ENCODE measurements at regions not wholly inside any gene's neighbourhood (a gene's known extent, or its start where the extent isn't known, plus 50 kb on each side); places are given as distances from the start of the nearest gene placed in this dataset.

DNA sequence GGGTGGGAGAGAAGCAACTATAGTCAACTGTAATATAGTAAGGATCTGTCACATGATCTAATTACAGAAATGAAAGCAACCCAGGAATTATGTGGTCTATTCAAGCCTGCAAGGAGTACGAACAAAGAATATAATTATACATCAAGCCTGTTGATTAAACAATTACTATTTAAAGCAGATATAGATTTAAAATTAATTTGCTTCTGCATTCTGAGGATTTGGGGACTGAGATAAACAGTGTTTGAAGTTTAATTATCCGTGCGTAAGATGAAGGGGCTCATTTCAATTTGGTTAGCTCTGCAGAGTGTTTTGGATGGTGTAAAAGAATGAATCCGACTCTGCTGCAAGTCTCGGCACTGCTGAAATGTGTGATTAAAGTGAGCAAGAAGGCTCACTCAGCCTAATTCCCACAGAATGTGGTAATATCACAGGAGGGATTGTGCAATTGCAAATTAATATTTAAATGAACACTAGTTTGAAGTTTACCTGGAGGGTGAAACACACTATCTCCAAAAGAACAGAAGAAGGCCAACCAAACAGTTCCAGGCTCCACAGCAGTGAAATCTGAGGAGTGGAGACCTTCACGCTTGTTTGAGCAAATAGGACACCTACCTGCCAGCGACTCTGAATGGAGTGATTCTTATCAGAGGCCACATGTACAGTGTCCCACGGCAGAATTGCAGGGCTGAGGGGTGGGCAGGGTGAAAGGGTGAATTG lies 420.6 kb upstream of the SLC30A5 start:
- Histone ChIP-seq H3K27ac (no peak overlapping the region), H3K27me3 (no peaks in the 10 kb centered on the region), H3K36me3 (no peaks in the 10 kb centered on the region), H3K4me1 (ENCODE audit: insufficient read depth) (no peaks in the 10 kb centered on the region), H3K9me3 (no peaks in the 10 kb centered on the region), H3K4me3 (no peak overlapping the region)
- intact Hi-C loops (cut with DNase I), result no loop called here
- WGBS, 3 donors, result 25 to 47% (median 39%) methylated on average over 8 of the region's 8 CpGs
- TF ChIP-seq, protein P1, sequence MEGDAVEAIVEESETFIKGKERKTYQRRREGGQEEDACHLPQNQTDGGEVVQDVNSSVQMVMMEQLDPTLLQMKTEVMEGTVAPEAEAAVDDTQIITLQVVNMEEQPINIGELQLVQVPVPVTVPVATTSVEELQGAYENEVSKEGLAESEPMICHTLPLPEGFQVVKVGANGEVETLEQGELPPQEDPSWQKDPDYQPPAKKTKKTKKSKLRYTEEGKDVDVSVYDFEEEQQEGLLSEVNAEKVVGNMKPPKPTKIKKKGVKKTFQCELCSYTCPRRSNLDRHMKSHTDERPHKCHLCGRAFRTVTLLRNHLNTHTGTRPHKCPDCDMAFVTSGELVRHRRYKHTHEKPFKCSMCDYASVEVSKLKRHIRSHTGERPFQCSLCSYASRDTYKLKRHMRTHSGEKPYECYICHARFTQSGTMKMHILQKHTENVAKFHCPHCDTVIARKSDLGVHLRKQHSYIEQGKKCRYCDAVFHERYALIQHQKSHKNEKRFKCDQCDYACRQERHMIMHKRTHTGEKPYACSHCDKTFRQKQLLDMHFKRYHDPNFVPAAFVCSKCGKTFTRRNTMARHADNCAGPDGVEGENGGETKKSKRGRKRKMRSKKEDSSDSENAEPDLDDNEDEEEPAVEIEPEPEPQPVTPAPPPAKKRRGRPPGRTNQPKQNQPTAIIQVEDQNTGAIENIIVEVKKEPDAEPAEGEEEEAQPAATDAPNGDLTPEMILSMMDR (IDR thresholded peaks at IDR 0.05), result no peak
- no peak for TF ChIP-seq POLR2A (IDR thresholded peaks at IDR 0.05)
- no peak for TF ChIP-seq EP300 (IDR thresholded peaks at IDR 0.05)
- DNase-seq, result no peak

DNA sequence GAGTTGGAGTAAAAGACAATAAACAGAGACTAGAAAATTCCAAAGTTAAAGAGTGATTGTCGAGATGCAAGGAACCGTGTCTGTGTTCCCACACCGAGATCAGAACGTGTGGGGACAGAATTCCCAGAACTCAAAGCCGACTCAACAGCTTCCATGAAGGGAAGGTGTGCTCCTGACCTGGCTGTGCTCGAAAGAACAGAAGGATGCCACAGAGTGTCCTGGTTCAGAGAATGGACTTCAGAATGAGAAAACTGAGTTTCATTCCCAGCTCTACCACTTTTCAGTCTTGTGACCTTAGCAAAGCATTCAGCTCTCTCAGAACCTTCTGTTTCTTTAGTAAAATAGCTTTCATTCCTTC lies 420.0 kb upstream of the SLC30A5 start:
- no peak for DNase-seq
- no peaks in the 10 kb centered on the region for H3K4me1 ChIP-seq (ENCODE audit: insufficient read depth)
- intact Hi-C loops (cut with DNase I), result no loop called here
- TF ChIP-seq, protein P1 (IDR thresholded peaks at IDR 0.05), result no peak
- TF ChIP-seq POLR2A (IDR thresholded peaks at IDR 0.05) (no peak), EP300 (IDR thresholded peaks at IDR 0.05) (no peak)
- H3K4me3 ChIP-seq, result no peak overlapping the region
- H3K36me3 ChIP-seq, result no peaks in the 10 kb centered on the region
- H3K27ac ChIP-seq, result no peak overlapping the region
- no peaks in the 10 kb centered on the region for H3K27me3 ChIP-seq
- no peaks in the 10 kb centered on the region for H3K9me3 ChIP-seq
- 85 to 92% (median 89%) methylated on average over 6 of the region's 6 CpGs for WGBS, 3 donors

DNA sequence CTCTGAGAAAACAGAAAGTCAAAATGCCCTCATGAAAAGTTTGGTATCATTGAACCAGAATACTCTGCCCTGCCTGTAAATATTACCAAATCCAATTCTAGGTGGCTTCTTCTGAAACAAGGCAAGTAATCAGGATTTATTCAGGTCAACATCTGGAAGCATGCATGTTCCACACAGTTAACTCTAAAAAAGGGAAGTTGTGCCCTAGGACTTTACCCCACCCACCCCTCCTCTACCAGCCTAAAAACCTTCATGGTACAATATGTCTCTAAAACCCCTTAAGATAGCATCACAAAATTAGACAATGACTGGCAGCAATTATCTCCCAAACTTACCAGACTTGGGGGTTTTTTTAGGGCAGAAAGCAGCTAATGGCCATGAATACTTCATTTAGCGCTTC lies 414.8 kb upstream of the SLC30A5 start:
- no peaks in the 10 kb centered on the region for H3K36me3 ChIP-seq
- no peaks in the 10 kb centered on the region for H3K9me3 ChIP-seq
- 92 to 100% (median 98%) methylated on average over 1 of the region's 1 CpG for WGBS, 3 donors
- H3K4me3 ChIP-seq, result no peak overlapping the region
- no peaks in the 10 kb centered on the region for H3K4me1 ChIP-seq (ENCODE audit: insufficient read depth)
- no peaks in the 10 kb centered on the region for H3K27me3 ChIP-seq
- H3K27ac ChIP-seq, result no peak overlapping the region
- intact Hi-C loops (cut with DNase I), result no loop called here
- TF ChIP-seq POLR2A (IDR thresholded peaks at IDR 0.05) (no peak), EP300 (IDR thresholded peaks at IDR 0.05) (no peak)
- TF ChIP-seq, protein P1 (IDR thresholded peaks at IDR 0.05), result no peak
- DNase-seq, result no peak

DNA sequence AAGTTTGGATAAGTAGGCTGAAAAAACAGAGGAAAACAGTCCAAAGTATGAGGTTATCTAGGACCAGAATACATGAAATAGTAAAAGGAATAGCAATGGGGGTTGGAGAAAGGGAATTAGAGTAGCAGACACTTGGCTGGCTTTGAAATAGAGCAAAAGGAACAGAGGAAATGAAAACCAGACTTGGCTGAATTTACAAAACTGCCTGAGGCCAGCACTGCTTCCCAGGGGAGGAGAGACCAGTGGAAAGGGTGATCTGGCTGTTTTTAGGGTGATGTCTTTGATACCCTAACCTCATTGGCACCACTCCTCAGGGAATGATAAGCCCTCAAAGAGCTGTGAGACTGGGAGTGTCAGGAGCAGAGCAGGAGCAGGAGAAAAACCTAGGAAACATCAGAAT lies 413.4 kb upstream of the SLC30A5 start:
- no peak overlapping the region for H3K27ac ChIP-seq
- TF ChIP-seq, protein P1 (IDR thresholded peaks at IDR 0.05), result no peak
- TF ChIP-seq EP300 (IDR thresholded peaks at IDR 0.05), result no peak
- TF ChIP-seq POLR2A (IDR thresholded peaks at IDR 0.05), result no peak
- intact Hi-C loops (cut with DNase I), result no loop called here
- H3K27me3 ChIP-seq, result no peaks in the 10 kb centered on the region
- H3K36me3 ChIP-seq, result no peaks in the 10 kb centered on the region
- H3K4me1 ChIP-seq (ENCODE audit: insufficient read depth), result no peaks in the 10 kb centered on the region
- H3K9me3 ChIP-seq, result no peaks in the 10 kb centered on the region
- DNase-seq, result no peak
- H3K4me3 ChIP-seq, result no peak overlapping the region

All from ovary (tissue), 7 donors.